Left ventricle myocardium inferior (tissue), 1 donor: ENCODE measurements at regions not wholly inside any gene's neighbourhood (a gene's known extent, or its start where the extent isn't known, plus 50 kb on each side); places are given as distances from the start of the nearest gene placed in this dataset.

Experiments used
- DNase-seq: peaks from one replicate; pipeline ENCODE4 v3.0.0-alpha.2; 2020
- H3K27ac ChIP-seq: fragments of 200-600 bp; replicated peaks from 2 replicates; pipeline ENCODE4 v1.8.0; 2021
- H3K27me3 ChIP-seq: fragments of 200-600 bp; 2 replicates; pipeline ENCODE4 v1.8.0; 2021; ENCODE audit warnings: low read depth
- H3K36me3 ChIP-seq: fragments of 200-600 bp; 2 replicates; pipeline ENCODE4 v1.8.0; 2021
- H3K4me1 ChIP-seq: fragments of 200-600 bp; 2 replicates; pipeline ENCODE4 v1.8.0; 2021
- H3K4me3 ChIP-seq: fragments of 200-600 bp; 2 replicates; pipeline ENCODE4 v1.8.0; 2021; ENCODE audit warnings: mild to moderate bottlenecking, moderate library complexity
- H3K9me3 ChIP-seq: fragments of 200-600 bp; replicated peaks from 2 replicates; pipeline ENCODE4 v1.8.0; 2021
- CTCF ChIP-seq: fragments of 200-600 bp; IDR thresholded peaks from 2 replicates; pipeline ENCODE4 v1.8.0; 2021; ENCODE audit warnings: antibody characterized with exemption, mild to moderate bottlenecking, borderline replicate concordance
- intact Hi-C: fragments of 100-400 bp; cut with micrococcal nuclease; formaldehyde crosslinking; loops from one replicate; pipeline ENCODE4 v1.11.0; 2022
- donor health status: DM: no; HTN: yes; CAD: no; lungs with severe emphysema.

GRCh38 chr12:60185060-60185459 is 589.2 kb downstream of the SLC16A7 start:
- H3K4me1 ChIP-seq: no peaks in the 10 kb centered on the region
- no peak for TF ChIP-seq CTCF
- H3K9me3 ChIP-seq: peaks cover 2% of the 10 kb centered on the region
- H3K4me3 ChIP-seq: no peak overlapping the region
- no peak overlapping the region for H3K27ac ChIP-seq
- DNase-seq: no peak
- H3K36me3 ChIP-seq: no peaks in the 10 kb centered on the region
- intact Hi-C loops: no loop called here
- H3K27me3 ChIP-seq: no peaks in the 10 kb centered on the region

- H3K36me3 ChIP-seq: no peaks in the 10 kb centered on the region
- no peak overlapping the region for H3K4me3 ChIP-seq
- peaks cover 3% of the 10 kb centered on the region for H3K9me3 ChIP-seq
- no peak for TF ChIP-seq CTCF
- DNase-seq: no peak
- no peaks in the 10 kb centered on the region for H3K4me1 ChIP-seq
- intact Hi-C loops: no loop called here
- no peaks in the 10 kb centered on the region for H3K27me3 ChIP-seq
- H3K27ac ChIP-seq: no peak overlapping the region
Observed at GRCh38 chr12:60191271-60191670, 595.4 kb downstream of the SLC16A7 start.

- no peak overlapping the region for H3K27ac ChIP-seq
- intact Hi-C loops: no loop called here
- peaks cover 3% of the 10 kb centered on the region for H3K9me3 ChIP-seq
- H3K4me3 ChIP-seq: no peak overlapping the region
- no peak for DNase-seq
- H3K36me3 ChIP-seq: no peaks in the 10 kb centered on the region
- no peaks in the 10 kb centered on the region for H3K4me1 ChIP-seq
- no peaks in the 10 kb centered on the region for H3K27me3 ChIP-seq
- TF ChIP-seq CTCF: no peak
Observed at GRCh38 chr12:60191676-60192359, 596.0 kb downstream of the SLC16A7 start.

- Histone ChIP-seq H3K27me3 (no peaks in the 10 kb centered on the region), H3K4me3 (no peak overlapping the region), H3K4me1 (no peaks in the 10 kb centered on the region), H3K9me3 (peaks cover 3% of the 10 kb centered on the region), H3K27ac (no peak overlapping the region), H3K36me3 (no peaks in the 10 kb centered on the region)
- intact Hi-C loops: no loop called here
- no peak for DNase-seq
- TF ChIP-seq CTCF: no peak
Observed at GRCh38 chr12:60194678-60195077, 598.8 kb downstream of the SLC16A7 start.

GRCh38 chr12:60195483-60195882 is 599.7 kb downstream of the SLC16A7 start:
- Histone ChIP-seq H3K36me3 (no peaks in the 10 kb centered on the region), H3K27ac (no peak overlapping the region), H3K4me1 (no peaks in the 10 kb centered on the region), H3K27me3 (no peaks in the 10 kb centered on the region), H3K4me3 (no peak overlapping the region), H3K9me3 (no peaks in the 10 kb centered on the region)
- TF ChIP-seq CTCF: no peak
- DNase-seq: no peak
- intact Hi-C loops: no loop called here
